ENCODE measurements at regions not wholly inside any gene's neighbourhood (a gene's known extent, or its start where the extent isn't known, plus 50 kb on each side); places are given as distances from the start of the nearest gene placed in this dataset.
"Not testable (repeated sequence)": the region's sequence is repeated elsewhere in the genome, so short reads cannot be mapped to it uniquely, and the experiment has no call there.

DNA sequence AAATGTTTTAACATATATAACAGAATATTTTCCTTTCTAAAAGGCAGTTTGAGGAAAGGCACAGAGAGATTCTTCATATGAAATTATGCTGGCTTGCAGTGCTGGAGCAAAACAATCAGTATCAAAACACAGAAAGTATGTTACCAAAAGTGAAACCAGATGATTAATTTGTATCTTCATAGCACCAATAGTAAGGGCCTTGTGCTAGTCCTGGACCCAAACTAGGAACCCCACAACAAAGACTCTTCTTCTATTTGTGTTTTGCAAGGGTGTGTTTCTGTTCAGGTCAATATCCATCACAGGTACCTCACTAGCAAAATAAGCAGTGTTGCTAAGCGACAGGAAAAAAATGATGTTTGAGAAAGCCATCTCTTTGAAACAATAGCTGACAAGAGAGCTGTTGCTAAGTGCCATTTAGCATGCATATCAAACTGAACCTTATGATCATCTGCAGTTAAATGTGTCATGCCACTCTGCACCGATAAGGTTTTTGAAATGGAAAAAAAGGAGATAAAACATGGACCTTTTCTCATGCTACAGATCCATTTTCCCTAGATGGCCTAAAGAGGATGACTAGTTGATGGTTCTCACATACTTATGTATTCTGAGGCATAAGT, 196.2 kb upstream of the ALG10 start:
- no peak for DNase-seq (ENCODE audit: low read depth)
- TF ChIP-seq, protein P1, sequence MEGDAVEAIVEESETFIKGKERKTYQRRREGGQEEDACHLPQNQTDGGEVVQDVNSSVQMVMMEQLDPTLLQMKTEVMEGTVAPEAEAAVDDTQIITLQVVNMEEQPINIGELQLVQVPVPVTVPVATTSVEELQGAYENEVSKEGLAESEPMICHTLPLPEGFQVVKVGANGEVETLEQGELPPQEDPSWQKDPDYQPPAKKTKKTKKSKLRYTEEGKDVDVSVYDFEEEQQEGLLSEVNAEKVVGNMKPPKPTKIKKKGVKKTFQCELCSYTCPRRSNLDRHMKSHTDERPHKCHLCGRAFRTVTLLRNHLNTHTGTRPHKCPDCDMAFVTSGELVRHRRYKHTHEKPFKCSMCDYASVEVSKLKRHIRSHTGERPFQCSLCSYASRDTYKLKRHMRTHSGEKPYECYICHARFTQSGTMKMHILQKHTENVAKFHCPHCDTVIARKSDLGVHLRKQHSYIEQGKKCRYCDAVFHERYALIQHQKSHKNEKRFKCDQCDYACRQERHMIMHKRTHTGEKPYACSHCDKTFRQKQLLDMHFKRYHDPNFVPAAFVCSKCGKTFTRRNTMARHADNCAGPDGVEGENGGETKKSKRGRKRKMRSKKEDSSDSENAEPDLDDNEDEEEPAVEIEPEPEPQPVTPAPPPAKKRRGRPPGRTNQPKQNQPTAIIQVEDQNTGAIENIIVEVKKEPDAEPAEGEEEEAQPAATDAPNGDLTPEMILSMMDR (conservative IDR thresholded peaks at IDR 0.05; ENCODE audit: control insufficient read depth, insufficient read depth, low read depth, low read length): no peak
- H3K4me3 ChIP-seq (ENCODE audit: control insufficient read depth, low read depth, low read length): no peak overlapping the region

DNA sequence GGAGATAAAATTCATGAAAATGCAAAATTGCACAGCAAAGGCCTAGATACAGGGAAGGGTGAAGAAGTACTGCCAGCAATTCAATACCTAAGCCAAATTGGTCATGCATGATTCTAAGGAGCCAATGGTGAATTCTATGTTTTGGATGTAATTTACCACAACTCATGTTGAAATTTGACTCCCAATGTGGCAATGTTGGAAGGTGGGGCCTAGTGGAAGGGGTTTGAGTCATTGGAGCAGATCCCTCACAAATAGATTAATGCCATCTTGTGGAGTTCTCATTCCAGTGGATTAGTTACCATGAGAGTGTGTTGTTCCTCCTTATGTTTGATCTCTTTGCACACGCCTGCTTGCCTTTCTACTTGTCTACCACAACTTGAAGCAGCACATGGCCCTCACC, 194.0 kb upstream of the ALG10 start:
- TF ChIP-seq, protein P1 (conservative IDR thresholded peaks at IDR 0.05; ENCODE audit: control insufficient read depth, insufficient read depth, low read depth, low read length): no peak
- no peak overlapping the region for H3K4me3 ChIP-seq (ENCODE audit: control insufficient read depth, low read depth, low read length)
- DNase-seq (ENCODE audit: low read depth): peak; percentile 6

DNA sequence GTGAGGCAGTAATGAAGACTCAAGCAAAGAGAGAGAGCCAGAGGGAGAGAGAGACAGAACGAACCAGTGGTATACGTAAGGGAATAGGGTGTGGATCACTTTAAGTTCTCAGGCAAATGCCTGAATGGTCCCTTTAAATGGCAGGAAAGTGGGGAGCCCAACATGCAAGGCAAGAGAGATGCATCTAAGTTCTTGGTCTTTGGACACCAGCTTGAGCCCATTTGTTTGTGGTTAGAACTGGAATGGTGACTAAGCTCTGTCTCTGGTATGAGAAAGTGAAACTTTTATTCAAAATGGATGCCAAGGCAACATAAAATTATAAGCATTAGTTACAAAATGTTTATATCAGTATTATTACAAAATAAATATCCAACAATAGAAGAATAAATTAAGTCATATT, 192.2 kb upstream of the ALG10 start:
- TF ChIP-seq, protein P1 (conservative IDR thresholded peaks at IDR 0.05; ENCODE audit: control insufficient read depth, insufficient read depth, low read depth, low read length): no peak
- no peak overlapping the region for H3K4me3 ChIP-seq (ENCODE audit: control insufficient read depth, low read depth, low read length)
- DNase-seq (ENCODE audit: low read depth): no peak

DNA sequence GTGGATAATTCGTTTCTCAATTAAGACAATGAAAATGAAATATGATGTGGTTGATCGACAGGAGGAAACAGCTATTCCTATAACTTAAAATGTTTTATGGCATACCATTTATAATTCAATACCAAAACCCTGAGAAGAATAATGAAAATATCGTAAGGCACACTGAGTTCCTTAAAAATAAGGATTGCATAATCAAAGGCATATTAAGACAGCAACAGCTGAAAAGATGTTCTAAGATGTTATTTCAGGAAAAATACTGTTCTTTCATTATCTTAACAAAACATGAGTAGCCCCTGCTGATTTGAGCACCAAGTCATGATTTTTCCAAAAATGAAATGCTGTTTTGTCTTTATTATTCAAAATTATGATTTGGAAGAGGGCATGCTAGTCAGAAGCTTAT, 189.4 kb upstream of the ALG10 start:
- DNase-seq (ENCODE audit: low read depth): no peak
- no peak overlapping the region for H3K4me3 ChIP-seq (ENCODE audit: control insufficient read depth, low read depth, low read length)
- TF ChIP-seq, protein P1 (conservative IDR thresholded peaks at IDR 0.05; ENCODE audit: control insufficient read depth, insufficient read depth, low read depth, low read length): no peak

DNA sequence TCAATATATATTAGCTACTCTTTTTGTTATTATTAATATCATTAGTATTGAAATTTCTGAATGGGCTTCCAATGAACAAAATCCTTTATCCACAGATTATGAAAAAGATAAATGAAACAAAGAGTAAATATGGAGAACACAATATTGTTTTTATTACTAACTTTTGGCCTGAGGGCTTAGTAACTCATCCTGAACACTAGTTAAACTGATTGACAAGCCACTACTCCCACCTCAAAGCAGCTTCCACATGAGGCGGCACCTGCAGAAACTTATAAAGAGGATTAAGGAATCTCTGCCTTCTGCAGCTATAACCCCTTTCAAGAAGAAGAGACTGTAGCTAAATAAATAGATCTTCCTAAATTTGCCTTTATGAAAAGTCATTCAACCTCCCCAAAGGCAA, 187.6 kb upstream of the ALG10 start:
- H3K4me3 ChIP-seq (ENCODE audit: control insufficient read depth, low read depth, low read length): no peak overlapping the region
- TF ChIP-seq, protein P1 (conservative IDR thresholded peaks at IDR 0.05; ENCODE audit: control insufficient read depth, insufficient read depth, low read depth, low read length): no peak
- DNase-seq (ENCODE audit: low read depth): no peak

DNA sequence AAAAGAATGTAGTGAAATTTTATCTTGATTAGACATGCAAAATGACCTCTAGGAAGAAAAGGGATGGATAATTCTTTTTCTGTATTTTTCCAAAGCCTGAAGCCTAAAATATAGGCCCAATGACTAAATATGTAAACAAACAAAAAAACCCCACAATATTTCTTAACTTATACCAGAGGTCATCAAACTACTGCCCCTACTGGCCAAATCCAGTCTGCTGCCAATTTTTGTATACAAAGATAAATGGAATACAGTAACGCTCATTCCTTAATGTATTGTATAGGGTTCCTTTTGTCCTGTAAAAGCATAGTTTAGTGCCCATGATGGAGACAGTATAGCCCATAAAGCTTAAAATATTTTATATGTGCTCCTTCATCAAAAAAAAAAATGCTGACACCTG, 145.7 kb upstream of the ALG10 start:
- H3K4me3 ChIP-seq (ENCODE audit: control insufficient read depth, low read depth, low read length): no peak overlapping the region
- DNase-seq (ENCODE audit: low read depth): no peak
- TF ChIP-seq, protein P1 (conservative IDR thresholded peaks at IDR 0.05; ENCODE audit: control insufficient read depth, insufficient read depth, low read depth, low read length): no peak

DNA sequence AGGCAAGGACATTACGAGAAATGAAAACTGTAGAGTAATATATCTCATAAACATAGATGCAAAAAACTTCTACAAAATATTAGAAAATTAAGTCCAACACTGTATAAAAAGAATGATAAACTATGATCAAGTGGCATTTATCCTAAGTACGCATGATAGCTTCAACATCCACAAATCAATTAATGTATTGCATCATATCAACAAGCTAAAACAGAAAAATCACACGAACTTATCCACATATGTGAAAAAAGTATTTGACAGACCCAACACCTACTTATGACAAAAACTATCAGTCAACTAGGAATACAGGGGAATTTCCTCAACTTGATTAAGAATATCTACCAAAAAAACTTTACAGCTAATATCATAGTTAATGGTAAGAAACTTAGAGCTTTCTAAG, 129.9 kb upstream of the ALG10 start:
- no peak overlapping the region for H3K4me3 ChIP-seq (ENCODE audit: control insufficient read depth, low read depth, low read length)
- DNase-seq (ENCODE audit: low read depth): no peak
- TF ChIP-seq, protein P1 (conservative IDR thresholded peaks at IDR 0.05; ENCODE audit: control insufficient read depth, insufficient read depth, low read depth, low read length): no peak

DNA sequence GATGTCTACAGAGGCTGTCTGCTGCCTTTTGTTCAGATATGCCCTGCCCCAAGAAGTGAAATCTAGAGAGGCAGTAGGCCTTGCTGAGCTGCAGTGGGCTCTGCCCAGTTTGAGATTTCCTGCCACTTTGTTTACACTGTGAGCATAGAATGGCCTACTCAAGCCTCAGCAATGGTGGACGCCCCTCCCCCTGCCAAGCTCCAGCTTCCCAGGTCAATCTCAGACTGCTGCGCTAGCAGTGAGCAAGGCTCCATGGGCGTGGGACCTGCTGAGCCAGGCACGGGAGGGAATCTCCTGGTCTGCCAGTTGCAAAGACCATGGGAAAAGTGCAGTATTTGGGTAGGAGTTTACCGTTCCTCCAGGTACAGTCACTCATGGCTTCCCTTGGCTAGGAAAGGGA, 101.8 kb upstream of the ALG10 start:
- not testable (repeated sequence) for H3K4me3 ChIP-seq (ENCODE audit: control insufficient read depth, low read depth, low read length); DNase-seq (ENCODE audit: low read depth)

Data from fibroblast of mammary gland (primary cell).